Thyroid gland (tissue), 4 donors: ENCODE measurements at regions not wholly inside any gene's neighbourhood (a gene's known extent, or its start where the extent isn't known, plus 50 kb on each side); places are given as distances from the start of the nearest gene placed in this dataset.

Experiments used
- CTCF ChIP-seq, 6 experiments: fragments of 200-600 bp in 3 of 6; fragments of 450-650 bp in 3 of 6; sonication (generic) in 3 of 6; IDR thresholded peaks; one replicate each; pipeline ENCODE4 v1.5.1; 2016 to 2019; ENCODE audit warnings: antibody characterized with exemption in 6 of 6, mild to moderate bottlenecking in 2 of 6, inconsistent platforms in 1 of 6, moderate library complexity in 1 of 6
- POLR2A ChIP-seq, 2 donors: fragments of 450-650 bp; IDR thresholded peaks; one replicate each; pipeline ENCODE4 v1.6.1; 2017; ENCODE audit warnings: antibody characterized with exemption in 2 of 2, mild to moderate bottlenecking in 2 of 2, moderate library complexity in 1 of 2

- TF ChIP-seq CTCF (IDR thresholded peaks at IDR 0.05), result no peak
- no peak for TF ChIP-seq POLR2A (IDR thresholded peaks at IDR 0.05)
These were observed 173.9 kb downstream of the SUCLG1 start for GRCh38 chr2:84285056-84285747.
